ENCODE measurements at regions not wholly inside any gene's neighbourhood (a gene's known extent, or its start where the extent isn't known, plus 50 kb on each side); places are given as distances from the start of the nearest gene placed in this dataset.

GRCh38 chr1:47585141-47585902, 147.5 kb downstream of the FOXD2 start:
- TF ChIP-seq CTCF (IDR thresholded peaks at IDR 0.05 in 8 of 11, conservative IDR thresholded peaks at IDR 0.05 in 3 of 11) (no peak), POLR2A (IDR thresholded peaks at IDR 0.05) (no peak), POLR2AphosphoS5 (IDR thresholded peaks at IDR 0.05) (no peak)
